Body of pancreas (tissue), 4 donors: ENCODE measurements at regions not wholly inside any gene's neighbourhood (a gene's known extent, or its start where the extent isn't known, plus 50 kb on each side); places are given as distances from the start of the nearest gene placed in this dataset.

Source experiments
- POLR2A ChIP-seq, 3 donors: fragments of 450-650 bp; IDR thresholded peaks; one replicate each; pipeline ENCODE4 v1.6.1; 2016; ENCODE audit warnings: antibody characterized with exemption in 3 of 3, mild to moderate bottlenecking in 2 of 3
- TF ChIP-seq, protein P1 (sequence below), 7 experiments: fragments of 450-650 bp in 4 of 7; fragments of 200-600 bp in 3 of 7; sonication (generic) in 3 of 7; IDR thresholded peaks; one replicate each; pipeline ENCODE4 v1.5.1; 2016 to 2019; ENCODE audit warnings: antibody characterized with exemption in 7 of 7

- TF ChIP-seq, protein P1, sequence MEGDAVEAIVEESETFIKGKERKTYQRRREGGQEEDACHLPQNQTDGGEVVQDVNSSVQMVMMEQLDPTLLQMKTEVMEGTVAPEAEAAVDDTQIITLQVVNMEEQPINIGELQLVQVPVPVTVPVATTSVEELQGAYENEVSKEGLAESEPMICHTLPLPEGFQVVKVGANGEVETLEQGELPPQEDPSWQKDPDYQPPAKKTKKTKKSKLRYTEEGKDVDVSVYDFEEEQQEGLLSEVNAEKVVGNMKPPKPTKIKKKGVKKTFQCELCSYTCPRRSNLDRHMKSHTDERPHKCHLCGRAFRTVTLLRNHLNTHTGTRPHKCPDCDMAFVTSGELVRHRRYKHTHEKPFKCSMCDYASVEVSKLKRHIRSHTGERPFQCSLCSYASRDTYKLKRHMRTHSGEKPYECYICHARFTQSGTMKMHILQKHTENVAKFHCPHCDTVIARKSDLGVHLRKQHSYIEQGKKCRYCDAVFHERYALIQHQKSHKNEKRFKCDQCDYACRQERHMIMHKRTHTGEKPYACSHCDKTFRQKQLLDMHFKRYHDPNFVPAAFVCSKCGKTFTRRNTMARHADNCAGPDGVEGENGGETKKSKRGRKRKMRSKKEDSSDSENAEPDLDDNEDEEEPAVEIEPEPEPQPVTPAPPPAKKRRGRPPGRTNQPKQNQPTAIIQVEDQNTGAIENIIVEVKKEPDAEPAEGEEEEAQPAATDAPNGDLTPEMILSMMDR (IDR thresholded peaks at IDR 0.05) = no peak
- peak in 2 of 3 donors; percentile 28 to 38 for TF ChIP-seq POLR2A (IDR thresholded peaks at IDR 0.05)
Observed at GRCh38 chrX:40154853-40155588, 57.3 kb upstream of the BCOR start.
